Activated naive CD8-positive, alpha-beta T cell treated with anti-CD3 and anti-CD28 coated beads, Interleukin-2, amount 50 U/mL, for 24 hours (primary cell): ENCODE measurements at regions not wholly inside any gene's neighbourhood (a gene's known extent, or its start where the extent isn't known, plus 50 kb on each side); places are given as distances from the start of the nearest gene placed in this dataset.
"Not testable (repeated sequence)": the region's sequence is repeated elsewhere in the genome, so short reads cannot be mapped to it uniquely, and the experiment has no call there.

Experiments used
- ATAC-seq: fragments of 150-1000 bp; cut with Tn5 transposase; one replicate; pipeline ENCODE4 v1.10.0; 2021
- DNase-seq: peaks from one replicate; pipeline ENCODE4 v3.0.0; 2021
- H3K27ac Mint-ChIP-seq: one replicate; pipeline ENCODE4 v1.8.0; 2021; ENCODE audit warnings: mild to moderate bottlenecking, mixed read lengths
- H3K27me3 Mint-ChIP-seq: one replicate; pipeline ENCODE4 v1.8.0; 2021; ENCODE audit warnings: mixed read lengths
- H3K36me3 Mint-ChIP-seq: one replicate; pipeline ENCODE4 v1.8.0; 2021; ENCODE audit warnings: low read depth, mixed read lengths
- H3K4me1 Mint-ChIP-seq: one replicate; pipeline ENCODE4 v1.8.0; 2021; ENCODE audit warnings: mixed read lengths
- H3K4me3 Mint-ChIP-seq: one replicate; pipeline ENCODE4 v1.8.0; 2021; ENCODE audit warnings: mild to moderate bottlenecking, moderate library complexity, mixed read lengths
- H3K9me3 Mint-ChIP-seq: one replicate; pipeline ENCODE4 v1.8.0; 2021; ENCODE audit warnings: mixed read lengths

DNA sequence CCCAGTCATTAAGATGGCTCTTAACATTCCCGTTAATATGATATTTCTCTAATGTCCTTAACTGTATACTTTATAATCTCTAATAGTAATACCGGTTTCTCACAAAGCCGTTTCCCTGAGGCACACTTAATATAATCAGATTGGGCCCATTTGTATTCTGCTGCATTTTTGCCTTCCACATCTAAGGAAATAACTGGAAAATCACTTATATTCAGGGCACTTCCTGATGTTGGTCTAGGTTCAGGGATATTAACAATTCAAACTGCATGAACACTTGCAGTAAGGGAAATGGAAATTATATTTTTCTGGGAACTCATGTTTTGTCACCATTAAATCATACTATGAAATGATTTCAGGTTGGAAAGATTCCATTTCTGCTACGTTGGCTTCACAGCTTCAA lies 119.8 kb downstream of the TPR start:
- Mint-ChIP-seq H3K27ac (no peak overlapping the region), H3K4me3 (no peak overlapping the region)
- ATAC-seq: no peak

DNA sequence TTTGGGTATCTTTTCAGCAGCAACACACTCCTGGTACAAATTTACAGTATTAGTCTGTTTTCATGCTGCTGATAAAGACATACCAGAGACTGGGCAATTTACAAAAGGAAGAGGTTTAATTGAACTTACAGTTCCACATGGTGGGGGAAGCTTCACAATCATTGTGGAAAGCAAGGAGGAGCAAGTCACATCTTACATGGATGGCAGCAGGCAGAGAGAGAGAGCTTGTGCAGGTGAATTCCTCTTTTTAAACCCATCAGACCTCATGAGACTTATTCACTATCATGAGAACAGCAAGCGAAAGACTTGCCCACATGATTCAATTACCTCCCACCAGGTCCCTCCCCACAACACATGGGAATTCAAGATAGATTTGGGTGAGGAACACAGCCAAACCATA lies 124.5 kb downstream of the TPR start:
- H3K9me3 Mint-ChIP-seq: peaks cover 7% of the 10 kb centered on the region
- no peaks in the 10 kb centered on the region for H3K4me1 Mint-ChIP-seq
- no peaks in the 10 kb centered on the region for H3K36me3 Mint-ChIP-seq
- H3K27me3 Mint-ChIP-seq: no peaks in the 10 kb centered on the region
- no peak overlapping the region for H3K4me3 Mint-ChIP-seq
- ATAC-seq: no peak
- DNase-seq: no peak
- H3K27ac Mint-ChIP-seq: no peak overlapping the region

More for the DNA sequence above, 119.8 kb downstream of the TPR start:
- H3K4me1 Mint-ChIP-seq: no peaks in the 10 kb centered on the region
- peaks cover 3% of the 10 kb centered on the region for H3K9me3 Mint-ChIP-seq
- peaks cover 2% of the 10 kb centered on the region for H3K27me3 Mint-ChIP-seq
- H3K36me3 Mint-ChIP-seq: no peaks in the 10 kb centered on the region
- DNase-seq: no peak

GRCh38 chr1:186248608-186249007 lies 126.4 kb downstream of the TPR start:
- H3K36me3 Mint-ChIP-seq, H3K9me3 Mint-ChIP-seq: not testable (repeated sequence)

GRCh38 chr1:186244825-186245224 lies 130.2 kb downstream of the TPR start:
- Mint-ChIP-seq H3K36me3 (no peaks in the 10 kb centered on the region), H3K27ac (no peak overlapping the region), H3K4me1 (no peaks in the 10 kb centered on the region), H3K27me3 (no peaks in the 10 kb centered on the region), H3K4me3 (no peak overlapping the region), H3K9me3 (no peaks in the 10 kb centered on the region)
- no peak for ATAC-seq
- peak; percentile 1 for DNase-seq

More at GRCh38 chr1:186248608-186249007, 126.4 kb downstream of the TPR start:
- DNase-seq, H3K4me3 Mint-ChIP-seq, H3K4me1 Mint-ChIP-seq, H3K27me3 Mint-ChIP-seq, H3K27ac Mint-ChIP-seq, ATAC-seq: not testable (repeated sequence)
